Mesenchymal stem cell (in vitro differentiated cells and primary cell): ENCODE measurements at regions not wholly inside any gene's neighbourhood (a gene's known extent, or its start where the extent isn't known, plus 50 kb on each side); places are given as distances from the start of the nearest gene placed in this dataset.

Experiments used
- DNase-seq: peaks from one replicate; pipeline ENCODE4 v3.0.0-alpha.2; 2013
- H2AFZ ChIP-seq: one replicate; pipeline ENCODE4 v1.6.1; 2013; ENCODE audit warnings: low read depth, mild to moderate bottlenecking, control low read depth, inconsistent platforms, low read length, moderate library complexity
- H2AK5ac ChIP-seq: 2 replicates; pipeline ENCODE4 v1.6.1; 2013; ENCODE audit warnings: low read length, moderate library complexity, mild to moderate bottlenecking, inconsistent platforms; ENCODE audit not compliant: severe bottlenecking
- H2BK120ac ChIP-seq: one replicate; pipeline ENCODE4 v1.6.1; 2013; ENCODE audit warnings: low read depth, mild to moderate bottlenecking, inconsistent platforms, low read length, moderate library complexity
- H2BK12ac ChIP-seq, 2 experiments: one replicate each; pipeline ENCODE4 v1.6.1; 2013; ENCODE audit warnings: inconsistent platforms in 2 of 2, low read length in 2 of 2, mild to moderate bottlenecking in 2 of 2, moderate library complexity in 2 of 2, control low read depth in 1 of 2
- H2BK15ac ChIP-seq: one replicate; pipeline ENCODE4 v1.6.1; 2013; ENCODE audit warnings: mild to moderate bottlenecking, low read depth, inconsistent platforms; ENCODE audit not compliant: poor library complexity, severe bottlenecking
- H2BK5ac ChIP-seq: 2 replicates; pipeline ENCODE4 v1.6.1; 2013; ENCODE audit warnings: low read depth, mild to moderate bottlenecking, low read length, control low read depth, inconsistent platforms; ENCODE audit not compliant: poor library complexity, severe bottlenecking
- H3K14ac ChIP-seq, 2 experiments: one replicate each; pipeline ENCODE4 v1.6.1; 2013; ENCODE audit warnings: inconsistent platforms in 2 of 2, low read length in 2 of 2, control low read depth in 1 of 2, mild to moderate bottlenecking in 1 of 2, moderate library complexity in 1 of 2
- H3K18ac ChIP-seq, 2 experiments: one replicate each; pipeline ENCODE4 v1.6.1; 2013; ENCODE audit warnings: inconsistent platforms in 2 of 2, low read length in 2 of 2, control low read depth in 1 of 2, low read depth in 1 of 2, mild to moderate bottlenecking in 1 of 2
- H3K23ac ChIP-seq, 2 experiments: one replicate each; pipeline ENCODE4 v1.6.1; 2013; ENCODE audit warnings: inconsistent platforms in 2 of 2, low read length in 2 of 2, mild to moderate bottlenecking in 2 of 2, moderate library complexity in 2 of 2, control low read depth in 1 of 2
- H3K27ac ChIP-seq: 2 replicates; pipeline ENCODE4 v1.5.1; 2013; ENCODE audit warnings: mild to moderate bottlenecking, moderate library complexity, low read length, control low read depth, inconsistent platforms; ENCODE audit not compliant: poor library complexity, severe bottlenecking
- H3K27me3 ChIP-seq, 2 experiments: 2 replicates each; pipeline versions ENCODE4 v1.6.1 to v1.7.0; 2013; ENCODE audit warnings: low read length in 2 of 2, mild to moderate bottlenecking in 2 of 2, moderate library complexity in 2 of 2, control low read depth in 1 of 2, inconsistent platforms in 1 of 2; ENCODE audit not compliant: control insufficient read depth in 1 of 2, insufficient read depth in 1 of 2
- H3K36me3 ChIP-seq, 2 experiments: 2 replicates each; pipeline versions ENCODE4 v1.6.1 to v1.7.0; 2013; ENCODE audit warnings: low read length in 2 of 2, control low read depth in 1 of 2, inconsistent platforms in 1 of 2, low read depth in 1 of 2, mild to moderate bottlenecking in 1 of 2; ENCODE audit not compliant: insufficient read depth in 2 of 2, control insufficient read depth in 1 of 2
- H3K4ac ChIP-seq, 2 experiments: one replicate each; pipeline ENCODE4 v1.6.1; 2013; ENCODE audit warnings: inconsistent platforms in 2 of 2, low read length in 2 of 2, mild to moderate bottlenecking in 2 of 2, moderate library complexity in 2 of 2, control low read depth in 1 of 2, low read depth in 1 of 2
- H3K4me1 ChIP-seq: 2 replicates; pipeline ENCODE4 v1.6.1; 2013; ENCODE audit warnings: low read depth, low read length, control low read depth; ENCODE audit not compliant: control insufficient read depth, insufficient read depth
- H3K4me2 ChIP-seq: 2 replicates; pipeline ENCODE4 v1.6.1; 2013; ENCODE audit warnings: low read length, mild to moderate bottlenecking, inconsistent platforms; ENCODE audit not compliant: poor library complexity, severe bottlenecking
- H3K4me3 ChIP-seq, 2 experiments: 2 replicates each; pipeline versions ENCODE4 v1.5.1 to v1.7.0; 2013; ENCODE audit warnings: low read length in 2 of 2, mild to moderate bottlenecking in 2 of 2, control low read depth in 1 of 2, low read depth in 1 of 2; ENCODE audit not compliant: insufficient read depth in 1 of 2
- H3K79me1 ChIP-seq: replicated peaks from 2 replicates; pipeline ENCODE4 v1.6.1; 2013; ENCODE audit warnings: mild to moderate bottlenecking, control low read depth, low read length, inconsistent platforms; ENCODE audit not compliant: poor library complexity, severe bottlenecking
- H3K9ac ChIP-seq: 2 replicates; pipeline ENCODE4 v1.7.0; 2013; ENCODE audit warnings: mild to moderate bottlenecking, low read length, moderate library complexity
- H3K9me3 ChIP-seq: 2 replicates; pipeline ENCODE4 v1.7.0; 2013; ENCODE audit warnings: mild to moderate bottlenecking, low read length; ENCODE audit not compliant: control insufficient read depth
- H4K8ac ChIP-seq: one replicate; pipeline ENCODE4 v1.6.1; 2013; ENCODE audit warnings: inconsistent platforms, mild to moderate bottlenecking, low read length, moderate library complexity
- H4K91ac ChIP-seq: one replicate; pipeline ENCODE4 v1.6.1; 2013; ENCODE audit warnings: mild to moderate bottlenecking, low read length, inconsistent platforms
- WGBS: methylation state at CpG from one replicate; pipeline ENCODE4 v1.1.7; 2013; ENCODE audit warnings: mixed read lengths; 5-methylcytosine and 5-hydroxymethylcytosine counted together

DNA sequence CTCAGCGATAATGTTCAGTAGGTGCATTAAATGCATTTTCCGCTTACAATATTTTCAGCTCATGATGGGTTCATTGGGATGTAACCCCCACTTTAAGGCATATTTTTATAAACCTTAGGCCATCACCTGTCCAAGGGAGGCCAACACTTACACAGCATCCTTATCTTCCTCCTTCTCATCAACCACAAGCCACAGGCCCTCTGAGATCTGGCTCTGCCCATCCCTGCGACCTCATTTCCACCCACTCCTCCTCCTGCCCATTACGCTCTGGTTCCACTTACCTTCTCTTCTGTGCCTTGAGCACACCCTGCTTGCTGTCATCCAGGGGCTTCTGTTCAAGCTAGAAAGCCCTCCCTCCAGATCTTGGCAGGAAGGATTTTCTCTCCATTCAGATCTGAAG is 93.2 kb downstream of the EGLN3 start:
- WGBS: 96% methylated on average over 4 of the region's 4 CpGs
- Histone ChIP-seq H3K9me3 (no peaks in the 10 kb centered on the region), H3K4me3 (no peak overlapping the region), H3K23ac (no peak overlapping the region), H2BK12ac (no peak overlapping the region), H4K8ac (no peak overlapping the region), H3K9ac (no peak overlapping the region), H3K4me1 (no peaks in the 10 kb centered on the region), H2AFZ (no peak overlapping the region), H2BK15ac (no peak overlapping the region), H3K36me3 (no peaks in the 10 kb centered on the region), H3K79me1 (no peaks in the 10 kb centered on the region), H3K4ac (no peak overlapping the region), H3K4me2 (no peak overlapping the region), H2BK5ac (no peak overlapping the region), H2AK5ac (no peak overlapping the region), H4K91ac (peak overlapping the region; percentile 7), H3K18ac (no peak overlapping the region), H2BK120ac (no peak overlapping the region), H3K27me3 (peaks cover 11 to 31% of the 10 kb centered on the region in 2 experiments), H3K14ac (no peak overlapping the region), H3K27ac (no peak overlapping the region)
- DNase-seq: no peak

DNA sequence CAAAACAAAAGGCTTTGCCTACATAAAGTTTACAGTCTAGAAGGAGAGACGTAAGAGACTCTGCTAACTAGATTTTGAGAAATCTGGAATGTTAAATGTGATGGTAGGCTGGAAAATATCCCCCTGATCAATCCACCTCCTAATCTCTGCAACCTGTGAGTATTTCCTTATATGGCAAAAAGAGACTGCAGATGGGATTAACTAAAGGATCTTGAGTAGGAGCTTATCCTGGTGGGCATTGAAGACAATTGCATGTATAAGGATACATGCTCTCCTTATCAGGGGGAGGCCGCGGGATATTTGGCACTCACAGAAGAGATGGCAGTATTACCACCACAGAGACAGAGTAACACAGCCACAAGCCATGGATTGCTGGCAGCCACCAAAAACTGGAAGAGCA is 95.2 kb downstream of the EGLN3 start:
- Histone ChIP-seq H3K27me3 (peaks cover 19 to 47% of the 10 kb centered on the region in 2 experiments), H3K9ac (no peak overlapping the region), H3K4me3 (no peak overlapping the region), H3K23ac (peak overlapping the region in 1 of 2 experiments; percentile 23), H3K36me3 (no peaks in the 10 kb centered on the region), H2BK5ac (no peak overlapping the region), H3K27ac (no peak overlapping the region), H2BK12ac (no peak overlapping the region), H3K79me1 (no peaks in the 10 kb centered on the region), H2BK15ac (no peak overlapping the region), H4K91ac (no peak overlapping the region), H3K9me3 (no peaks in the 10 kb centered on the region), H3K4me2 (no peak overlapping the region), H4K8ac (no peak overlapping the region), H2AK5ac (no peak overlapping the region), H3K4ac (no peak overlapping the region), H3K4me1 (no peaks in the 10 kb centered on the region), H3K14ac (no peak overlapping the region), H2AFZ (no peak overlapping the region), H2BK120ac (no peak overlapping the region), H3K18ac (no peak overlapping the region)
- no peak for DNase-seq
- WGBS: 100% methylated on average over 2 of the region's 3 CpGs
